H1 (cell line): ENCODE measurements at regions not wholly inside any gene's neighbourhood (a gene's known extent, or its start where the extent isn't known, plus 50 kb on each side); places are given as distances from the start of the nearest gene placed in this dataset.

ENCODE experiments used
- CTCF ChIA-PET: fragments of 300-600 bp; sonication (Branson Sonifier 250); formaldehyde crosslinking; loops from one replicate; lab custom pipeline; 2021; ENCODE audit not compliant: partially characterized antibody; lab: Charles Lee
- POLR2A ChIA-PET: fragments of 300-600 bp; sonication (Branson Sonifier 250); formaldehyde crosslinking; loops from one replicate; lab custom pipeline; 2021; ENCODE audit warnings: inconsistent platforms; ENCODE audit not compliant: partially characterized antibody; lab: Charles Lee
- DNase-seq, 2 experiments: peaks; one replicate each; pipeline versions ENCODE4 v3.0.0 to v3.0.0-alpha.2; 2010 to 2022; ENCODE audit warnings: low spot score in 2 of 2, low read depth in 1 of 2, mixed read lengths in 1 of 2
- FAIRE-seq: peaks from 2 replicates; lab custom pipeline; 2011; peaks lifted over from hg19 to GRCh38; lab: Jason Lieb, UNC
- H2AFZ ChIP-seq: 2 replicates; pipeline ENCODE4 v1.8.1; 2012; ENCODE audit warnings: low read length, inconsistent platforms
- H2AK5ac ChIP-seq: 2 replicates; pipeline ENCODE4 v1.6.1; 2013; ENCODE audit warnings: low read depth, low read length
- H2BK120ac ChIP-seq: replicated peaks from 2 replicates; pipeline ENCODE3; 2013; ENCODE audit warnings: low read depth, low read length, inconsistent platforms
- H2BK12ac ChIP-seq: 2 replicates; pipeline ENCODE4 v1.6.1; 2013; ENCODE audit warnings: low read depth, low read length
- H2BK15ac ChIP-seq: 2 replicates; pipeline ENCODE4 v1.6.1; 2013; ENCODE audit warnings: low read length
- H2BK20ac ChIP-seq: 2 replicates; pipeline ENCODE4 v1.6.1; 2013; ENCODE audit warnings: low read length
- H2BK5ac ChIP-seq: 2 replicates; pipeline ENCODE4 v1.6.1; 2013; ENCODE audit warnings: low read depth, low read length
- H3K14ac ChIP-seq: 2 replicates; pipeline ENCODE4 v1.6.1; 2013; ENCODE audit warnings: inconsistent platforms; ENCODE audit not compliant: insufficient read length
- H3K18ac ChIP-seq: 2 replicates; pipeline ENCODE4 v1.6.1; 2013; ENCODE audit warnings: low read length; ENCODE audit errors: extremely low read depth
- H3K23ac ChIP-seq: 2 replicates; pipeline ENCODE4 v1.6.1; 2013; ENCODE audit warnings: inconsistent platforms; ENCODE audit not compliant: insufficient read length
- H3K23me2 ChIP-seq: 2 replicates; pipeline ENCODE4 v1.6.1; 2013; ENCODE audit warnings: low read depth, low read length
- H3K27ac ChIP-seq: 2 replicates; pipeline ENCODE4 v1.6.1; 2011; ENCODE audit warnings: low read depth, low read length, inconsistent platforms
- H3K27me3 ChIP-seq, 4 experiments: replicated peaks in 1 of 4; 1 replicate in 1 of 4; 2 replicates in 3 of 4; pipeline versions ENCODE4 v1.6.1 to v1.8.1; 2011 to 2013; ENCODE audit warnings: low read length in 3 of 4, mild to moderate bottlenecking in 3 of 4, inconsistent platforms in 2 of 4, mixed read lengths in 2 of 4, moderate library complexity in 1 of 4; ENCODE audit not compliant: control insufficient read depth in 3 of 4, insufficient read depth in 3 of 4; ENCODE audit errors: extremely low read depth in 1 of 4
- H3K36me3 ChIP-seq, 4 experiments: 2 replicates each; pipeline versions ENCODE4 v1.6.1 to v1.8.1; 2011 to 2013; ENCODE audit warnings: mild to moderate bottlenecking in 4 of 4, low read length in 3 of 4, moderate library complexity in 2 of 4, control low read depth in 1 of 4, inconsistent platforms in 1 of 4; ENCODE audit not compliant: insufficient read depth in 4 of 4, control insufficient read depth in 2 of 4
- H3K4ac ChIP-seq: replicated peaks from 2 replicates; pipeline ENCODE3; 2013; ENCODE audit warnings: low read length, low read depth, mixed read lengths, inconsistent platforms; ENCODE audit not compliant: insufficient read length
- H3K4me1 ChIP-seq, 4 experiments: replicated peaks in 1 of 4; 1 replicate in 1 of 4; 2 replicates in 3 of 4; pipeline versions ENCODE4 v1.6.1 to v1.8.1; 2011 to 2013; ENCODE audit warnings: low read length in 3 of 4, inconsistent platforms in 2 of 4, mixed read lengths in 1 of 4; ENCODE audit not compliant: insufficient read depth in 4 of 4, control insufficient read depth in 3 of 4
- H3K4me2 ChIP-seq, 2 experiments: 2 replicates each; pipeline versions ENCODE4 v1.6.1 to v1.8.1; 2011 to 2013; ENCODE audit warnings: low read depth in 2 of 2, low read length in 2 of 2, control low read depth in 1 of 2, inconsistent platforms in 1 of 2, mild to moderate bottlenecking in 1 of 2; ENCODE audit not compliant: insufficient read depth in 1 of 2
- H3K4me3 ChIP-seq, 4 experiments: fragments of 200-600, 300-600 bp in 1 of 4; sonication (generic), shearing (Covaris generic), sonication (Bioruptor Twin) in 1 of 4; 2 replicates each; pipeline versions ENCODE4 v1.5.1 to v1.8.1; 2011 to 2016; ENCODE audit warnings: low read length in 4 of 4, low read depth in 3 of 4, control low read depth in 2 of 4, inconsistent platforms in 2 of 4, mild to moderate bottlenecking in 2 of 4, mixed read lengths in 1 of 4, moderate library complexity in 1 of 4; ENCODE audit not compliant: insufficient read depth in 2 of 4; ENCODE audit errors: extremely low read depth in 1 of 4
- H3K56ac ChIP-seq: replicated peaks from 2 replicates; pipeline ENCODE3; 2013; ENCODE audit warnings: low read depth, mild to moderate bottlenecking, mixed read lengths, low read length, inconsistent platforms; ENCODE audit not compliant: insufficient read length
- H3K79me1 ChIP-seq: 2 replicates; pipeline ENCODE4 v1.6.1; 2013; ENCODE audit warnings: low read depth, low read length, control low read depth
- H3K79me2 ChIP-seq, 2 experiments: 2 replicates each; pipeline versions ENCODE4 v1.6.1 to v1.8.1; 2012 to 2013; ENCODE audit warnings: low read length in 2 of 2, mild to moderate bottlenecking in 2 of 2, inconsistent platforms in 1 of 2; ENCODE audit not compliant: insufficient read depth in 2 of 2, control insufficient read depth in 1 of 2
- H3K9ac ChIP-seq, 4 experiments: replicated peaks in 1 of 4; 1 replicate in 1 of 4; 2 replicates in 3 of 4; pipeline versions ENCODE4 v1.6.1 to v1.8.1; 2011 to 2013; ENCODE audit warnings: low read depth in 3 of 4, low read length in 3 of 4, control low read depth in 2 of 4, mild to moderate bottlenecking in 2 of 4, moderate library complexity in 2 of 4, inconsistent platforms in 1 of 4; ENCODE audit errors: extremely low read depth in 1 of 4
- H3K9me3 ChIP-seq, 2 experiments: 2 replicates each; pipeline versions ENCODE4 v1.6.1 to v1.8.1; 2012 to 2013; ENCODE audit warnings: mild to moderate bottlenecking in 2 of 2, moderate library complexity in 2 of 2, control low read depth in 1 of 2, inconsistent platforms in 1 of 2, low read depth in 1 of 2, low read length in 1 of 2, mixed read lengths in 1 of 2; ENCODE audit not compliant: insufficient read depth in 2 of 2
- H4K20me1 ChIP-seq, 2 experiments: replicated peaks in 1 of 2; 2 replicates each; pipeline versions ENCODE3 to v1.8.1; 2011 to 2013; ENCODE audit warnings: inconsistent platforms in 2 of 2, low read length in 2 of 2, mild to moderate bottlenecking in 1 of 2; ENCODE audit not compliant: insufficient read depth in 2 of 2, control insufficient read depth in 1 of 2
- H4K5ac ChIP-seq: 2 replicates; pipeline ENCODE4 v1.6.1; 2013; ENCODE audit warnings: low read length, low read depth, mixed read lengths, inconsistent platforms; ENCODE audit not compliant: insufficient read length
- H4K8ac ChIP-seq: 2 replicates; pipeline ENCODE4 v1.8.0; 2013; ENCODE audit warnings: mild to moderate bottlenecking, moderate library complexity, low read length, inconsistent platforms; ENCODE audit not compliant: insufficient read depth; ENCODE audit errors: extremely low read depth
- H4K91ac ChIP-seq: replicated peaks from 2 replicates; pipeline ENCODE3; 2013; ENCODE audit warnings: low read length, mixed read lengths, inconsistent platforms; ENCODE audit not compliant: insufficient read length
- CTBP2 ChIP-seq: IDR thresholded peaks from 2 replicates; pipeline ENCODE4 v1.7.0; 2011; ENCODE audit warnings: borderline replicate concordance, mild to moderate bottlenecking, moderate library complexity, mixed read lengths, low read length; ENCODE audit not compliant: insufficient read depth, insufficient read length
- POLR2A ChIP-seq, 2 experiments: IDR thresholded peaks; 1 replicate in 1 of 2; 2 replicates in 1 of 2; pipeline ENCODE4 v1.6.1; 2011; ENCODE audit warnings: low read depth in 2 of 2, low read length in 2 of 2, mild to moderate bottlenecking in 2 of 2; ENCODE audit errors: control extremely low read depth in 1 of 2
- TEAD4 ChIP-seq: IDR thresholded peaks from 2 replicates; pipeline ENCODE4 v1.6.1; 2012; ENCODE audit warnings: low read depth, low read length, inconsistent platforms, mixed read lengths
- WGBS, 2 experiments: shearing (Covaris generic) in 1 of 2; methylation state at CpG; one replicate each; pipeline versions ENCODE4 v1.1.6 to v1.1.7; 2013 to 2015; ENCODE audit warnings: low lambda C conversion rate in 2 of 2, mixed read lengths in 2 of 2, inconsistent platforms in 1 of 2, low coverage in 1 of 2, missing lambda C conversion rate in 1 of 2; ENCODE audit not compliant: insufficient replicate concordance in 2 of 2, insufficient coverage in 1 of 2, insufficient read length in 1 of 2; ENCODE audit errors: extremely low coverage in 1 of 2, missing lambda C conversion rate in 1 of 2; 5-methylcytosine and 5-hydroxymethylcytosine counted together

DNA sequence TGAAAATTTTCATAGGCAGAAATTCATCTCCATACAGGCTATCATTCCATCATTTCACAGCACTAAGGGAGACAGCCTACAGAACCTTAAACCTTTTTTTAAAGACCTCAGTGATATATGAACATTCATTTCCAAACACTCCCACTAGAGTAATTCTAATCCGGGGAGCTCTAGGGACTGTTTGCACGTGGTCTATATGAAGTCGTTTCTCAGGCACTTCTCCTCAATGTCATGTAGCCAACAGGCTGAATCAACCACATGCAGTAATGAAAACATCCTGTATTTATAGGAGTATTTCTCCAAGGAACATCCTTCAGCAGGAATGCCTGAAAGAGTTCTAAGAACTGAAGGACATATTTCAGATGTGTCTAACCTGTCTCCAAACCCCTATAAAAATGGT lies 97.3 kb upstream of the CREB1 start:
- Histone ChIP-seq H3K23ac (no peak overlapping the region), H3K4me3 (no peak overlapping the region), H3K27ac (no peak overlapping the region), H2AFZ (no peak overlapping the region), H3K9ac (no peak overlapping the region), H3K79me2 (no peaks in the 10 kb centered on the region), H4K91ac (no peak overlapping the region), H4K20me1 (no peaks in the 10 kb centered on the region), H2BK20ac (no peak overlapping the region), H4K8ac (no peak overlapping the region), H3K9me3 (no peaks in the 10 kb centered on the region), H3K23me2 (no peaks in the 10 kb centered on the region), H2BK120ac (no peak overlapping the region), H2BK5ac (no peak overlapping the region), H2AK5ac (no peak overlapping the region), H2BK12ac (no peak overlapping the region), H3K18ac (no peak overlapping the region), H3K14ac (no peak overlapping the region), H4K5ac (no peak overlapping the region), H3K4ac (no peak overlapping the region), H3K4me2 (no peak overlapping the region), H3K56ac (no peak overlapping the region), H3K4me1 (no peaks in the 10 kb centered on the region), H3K27me3 (no peaks in the 10 kb centered on the region), H2BK15ac (no peak overlapping the region), H3K79me1 (no peaks in the 10 kb centered on the region), H3K36me3 (no peaks in the 10 kb centered on the region)
- ChIA-PET POLR2A (interaction anchor here (0.6 kb wide), 1 partner anchor 24 kb away, joined by 3 read pairs; no protein-coding TSS in a partner anchor), CTCF (interaction anchor here (1.0 to 1.6 kb wide), 2 partner anchors 12 to 13 kb away, joined by 4 read pairs; no protein-coding TSS in a partner anchor)
- DNase-seq (no peak), FAIRE-seq (no peak)
- 80% methylated on average over 3 of the region's 3 CpGs; no CpG with 5 or more reads in 1 of the 2 experiments for WGBS, 2 experiments
- TF ChIP-seq TEAD4 (no peak), POLR2A (IDR thresholded peaks at IDR 0.05; ENCODE audit: control extremely low read depth in 1 of 2, low read depth in 2 of 2, low read length in 2 of 2) (no peak), CTBP2 (no peak)
